ENCODE measurements at regions not wholly inside any gene's neighbourhood (a gene's known extent, or its start where the extent isn't known, plus 50 kb on each side); places are given as distances from the start of the nearest gene placed in this dataset.

DNA sequence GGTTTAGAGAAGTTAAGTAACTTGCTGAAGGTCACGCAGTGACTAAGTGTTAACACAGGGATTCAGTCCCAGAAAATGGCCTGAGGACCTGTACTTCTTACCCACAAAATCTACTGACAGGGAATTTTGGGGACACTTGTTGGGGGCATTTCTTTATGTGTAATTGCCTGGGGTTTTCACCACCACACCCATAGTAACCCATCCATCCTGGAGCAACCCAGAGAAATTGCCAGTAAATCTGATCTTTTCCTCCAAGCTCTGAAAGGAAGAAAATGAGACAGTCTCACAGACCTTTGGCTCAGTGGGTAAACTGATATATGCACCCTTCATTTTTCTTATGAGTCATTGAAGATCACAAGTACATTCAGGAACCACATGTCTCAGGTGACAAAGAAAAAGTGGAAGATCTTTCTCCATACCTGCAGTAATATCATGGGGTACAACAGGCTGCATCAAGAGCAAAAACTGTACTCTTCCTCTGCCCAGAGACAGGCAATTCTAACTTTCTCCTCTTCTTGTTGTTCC is 81.0 kb downstream of the NOG start:
- dilution Hi-C loops (cut with MboI; ENCODE audit: extremely low pct_ligation_motif_present, low sequenced_read_pairs): no loop called here
- no peak overlapping the region for H3K4me2 ChIP-seq (ENCODE audit: insufficient read depth, low read length)
- H3K4me3 ChIP-seq (replicated peaks in 1 of 3; ENCODE audit: insufficient read depth in 1 of 3, low read depth in 1 of 3, low read length in 3 of 3): no peak overlapping the region
- TF ChIP-seq, protein P1, sequence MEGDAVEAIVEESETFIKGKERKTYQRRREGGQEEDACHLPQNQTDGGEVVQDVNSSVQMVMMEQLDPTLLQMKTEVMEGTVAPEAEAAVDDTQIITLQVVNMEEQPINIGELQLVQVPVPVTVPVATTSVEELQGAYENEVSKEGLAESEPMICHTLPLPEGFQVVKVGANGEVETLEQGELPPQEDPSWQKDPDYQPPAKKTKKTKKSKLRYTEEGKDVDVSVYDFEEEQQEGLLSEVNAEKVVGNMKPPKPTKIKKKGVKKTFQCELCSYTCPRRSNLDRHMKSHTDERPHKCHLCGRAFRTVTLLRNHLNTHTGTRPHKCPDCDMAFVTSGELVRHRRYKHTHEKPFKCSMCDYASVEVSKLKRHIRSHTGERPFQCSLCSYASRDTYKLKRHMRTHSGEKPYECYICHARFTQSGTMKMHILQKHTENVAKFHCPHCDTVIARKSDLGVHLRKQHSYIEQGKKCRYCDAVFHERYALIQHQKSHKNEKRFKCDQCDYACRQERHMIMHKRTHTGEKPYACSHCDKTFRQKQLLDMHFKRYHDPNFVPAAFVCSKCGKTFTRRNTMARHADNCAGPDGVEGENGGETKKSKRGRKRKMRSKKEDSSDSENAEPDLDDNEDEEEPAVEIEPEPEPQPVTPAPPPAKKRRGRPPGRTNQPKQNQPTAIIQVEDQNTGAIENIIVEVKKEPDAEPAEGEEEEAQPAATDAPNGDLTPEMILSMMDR (IDR thresholded peaks at IDR 0.05; ENCODE audit: extremely low read depth in 1 of 2, insufficient read depth in 1 of 2, low read depth in 1 of 2, low read length in 2 of 2): no peak
- no peak for TF ChIP-seq JUN (IDR thresholded peaks at IDR 0.05; ENCODE audit: borderline replicate concordance, insufficient read depth, insufficient read length, low read depth)
- no peak for TF ChIP-seq MYC (IDR thresholded peaks at IDR 0.05; ENCODE audit: low read depth, low read length)
- TF ChIP-seq POLR2AphosphoS5 (IDR thresholded peaks at IDR 0.05; ENCODE audit: insufficient read depth, low read depth, low read length): no peak
- no peak for TF ChIP-seq GATA2 (IDR thresholded peaks at IDR 0.05; ENCODE audit: insufficient read depth, insufficient read length, low read depth, low read length)
- no peak for TF ChIP-seq POLR2A (IDR thresholded peaks at IDR 0.05; ENCODE audit: low read depth, low read length)
- no peak for TF ChIP-seq EZH2 (IDR thresholded peaks at IDR 0.05; ENCODE audit: borderline replicate concordance, low read depth, low read length, severe bottlenecking)
- TF ChIP-seq FOS (IDR thresholded peaks at IDR 0.05; ENCODE audit: borderline replicate concordance, insufficient read depth, low read length): no peak
- no peak for TF ChIP-seq MAX (IDR thresholded peaks at IDR 0.05; ENCODE audit: insufficient read depth, insufficient read length)
- peaks cover 32 to 39% of the 10 kb centered on the region in 2 experiments for H3K27me3 ChIP-seq (ENCODE audit: control insufficient read depth in 2 of 2, insufficient read depth in 2 of 2, low read length in 2 of 2)
- no peaks in the 10 kb centered on the region for H3K9me3 ChIP-seq (replicated peaks; ENCODE audit: control insufficient read depth, insufficient read depth, low read length)
- H3K9me1 ChIP-seq (replicated peaks; ENCODE audit: control insufficient read depth, extremely low read depth, insufficient read depth, low read length): no peaks in the 10 kb centered on the region
- no TSS peak for BruUV-seq (replicated peaks)
- H2AFZ ChIP-seq (ENCODE audit: low read depth, low read length): no peak overlapping the region
- intact Hi-C loops (cut with micrococcal nuclease): no loop called here
- no peak overlapping the region for H3K9ac ChIP-seq (replicated peaks; ENCODE audit: extremely low read depth, insufficient read depth, low read length)
- peaks cover 10% of the 10 kb centered on the region for H3K4me1 ChIP-seq (ENCODE audit: control insufficient read depth, extremely low read depth, insufficient read depth, low read length)
- POLR2A ChIA-PET: no interaction called here
- no peaks in the 10 kb centered on the region for H3K79me2 ChIP-seq (ENCODE audit: control insufficient read depth, insufficient read depth, low read length)
- no peak overlapping the region for H3K27ac ChIP-seq (ENCODE audit: insufficient read depth, low read depth, low read length)
- CTCF ChIA-PET: interaction anchor here (1.3 to 4.6 kb wide), 2 partner anchors 37 to 42 kb away, joined by 4 to 25 read pairs; no protein-coding TSS in a partner anchor
- H3K36me3 ChIP-seq (ENCODE audit: control insufficient read depth in 2 of 2, extremely low read depth in 1 of 2, insufficient read depth in 2 of 2, low read length in 2 of 2): no peaks in the 10 kb centered on the region
- DNase-seq (ENCODE audit: low read depth, low spot score): no peak
- no peaks in the 10 kb centered on the region for H4K20me1 ChIP-seq (replicated peaks; ENCODE audit: control insufficient read depth, extremely low read depth, insufficient read depth, low read length)
- no peak for FAIRE-seq
